ENCODE measurements at regions not wholly inside any gene's neighbourhood (a gene's known extent, or its start where the extent isn't known, plus 50 kb on each side); places are given as distances from the start of the nearest gene placed in this dataset.
A peak's percentile ranks its signal among the peaks of the same experiment; 100 is the strongest.

- Histone ChIP-seq H3K4me3 (ENCODE audit: low read length in 3 of 3) (no peak overlapping the region), H3K4me1 (ENCODE audit: control insufficient read depth in 3 of 3, insufficient read depth in 3 of 3, low read length in 3 of 3) (peaks cover 0 to 4% (median 3%) of the 10 kb centered on the region in 3 donors), H3K9me3 (ENCODE audit: control insufficient read depth in 3 of 3, low read length in 3 of 3) (no peaks in the 10 kb centered on the region), H3K27ac (ENCODE audit: low read depth, low read length) (no peak overlapping the region), H3K9ac (ENCODE audit: low read depth in 1 of 3, low read length in 3 of 3) (no peak overlapping the region), H3K36me3 (ENCODE audit: control insufficient read depth in 3 of 3, insufficient read depth in 3 of 3, low read length in 3 of 3) (no peaks in the 10 kb centered on the region), H3K27me3 (ENCODE audit: control insufficient read depth in 3 of 3, insufficient read depth in 3 of 3, low read length in 3 of 3) (no peaks in the 10 kb centered on the region)
Observed at GRCh38 chr3:159818997-159819500, 169.6 kb upstream of the IL12A start.

- H3K27ac ChIP-seq (ENCODE audit: low read depth, low read length) = no peak overlapping the region
- no peaks in the 10 kb centered on the region for H3K9me3 ChIP-seq (ENCODE audit: control insufficient read depth in 3 of 3, low read length in 3 of 3)
- no peak overlapping the region for H3K4me3 ChIP-seq (ENCODE audit: low read length in 3 of 3)
- H3K4me1 ChIP-seq (ENCODE audit: control insufficient read depth in 3 of 3, insufficient read depth in 3 of 3, low read length in 3 of 3) = peaks cover 0 to 7% (median 3%) of the 10 kb centered on the region in 3 donors
- no peaks in the 10 kb centered on the region for H3K36me3 ChIP-seq (ENCODE audit: control insufficient read depth in 3 of 3, insufficient read depth in 3 of 3, low read length in 3 of 3)
- H3K9ac ChIP-seq (ENCODE audit: low read depth in 1 of 3, low read length in 3 of 3) = no peak overlapping the region
- H3K27me3 ChIP-seq (ENCODE audit: control insufficient read depth in 3 of 3, insufficient read depth in 3 of 3, low read length in 3 of 3) = no peaks in the 10 kb centered on the region
Observed at GRCh38 chr3:159819676-159820075, 169.0 kb upstream of the IL12A start.

- no peaks in the 10 kb centered on the region for H3K36me3 ChIP-seq (ENCODE audit: control insufficient read depth in 3 of 3, insufficient read depth in 3 of 3, low read length in 3 of 3)
- H3K9me3 ChIP-seq (ENCODE audit: control insufficient read depth in 3 of 3, low read length in 3 of 3) = no peaks in the 10 kb centered on the region
- peaks cover 0 to 10% (median 3%) of the 10 kb centered on the region in 3 donors for H3K4me1 ChIP-seq (ENCODE audit: control insufficient read depth in 3 of 3, insufficient read depth in 3 of 3, low read length in 3 of 3)
- no peaks in the 10 kb centered on the region for H3K27me3 ChIP-seq (ENCODE audit: control insufficient read depth in 3 of 3, insufficient read depth in 3 of 3, low read length in 3 of 3)
- no peak overlapping the region for H3K27ac ChIP-seq (ENCODE audit: low read depth, low read length)
- H3K9ac ChIP-seq (ENCODE audit: low read depth in 1 of 3, low read length in 3 of 3) = no peak overlapping the region
- no peak overlapping the region for H3K4me3 ChIP-seq (ENCODE audit: low read length in 3 of 3)
Observed at GRCh38 chr3:159821110-159821509, 167.5 kb upstream of the IL12A start.

- H3K9ac ChIP-seq (ENCODE audit: low read depth in 1 of 3, low read length in 3 of 3) = no peak overlapping the region
- peaks cover 0 to 10% (median 3%) of the 10 kb centered on the region in 3 donors for H3K4me1 ChIP-seq (ENCODE audit: control insufficient read depth in 3 of 3, insufficient read depth in 3 of 3, low read length in 3 of 3)
- H3K9me3 ChIP-seq (ENCODE audit: control insufficient read depth in 3 of 3, low read length in 3 of 3) = no peaks in the 10 kb centered on the region
- H3K36me3 ChIP-seq (ENCODE audit: control insufficient read depth in 3 of 3, insufficient read depth in 3 of 3, low read length in 3 of 3) = no peaks in the 10 kb centered on the region
- no peak overlapping the region for H3K27ac ChIP-seq (ENCODE audit: low read depth, low read length)
- H3K4me3 ChIP-seq (ENCODE audit: low read length in 3 of 3) = no peak overlapping the region
- no peaks in the 10 kb centered on the region for H3K27me3 ChIP-seq (ENCODE audit: control insufficient read depth in 3 of 3, insufficient read depth in 3 of 3, low read length in 3 of 3)
Observed at GRCh38 chr3:159821736-159822135, 166.9 kb upstream of the IL12A start.

- Histone ChIP-seq H3K4me3 (ENCODE audit: low read length in 3 of 3) (no peak overlapping the region), H3K27me3 (ENCODE audit: control insufficient read depth in 3 of 3, insufficient read depth in 3 of 3, low read length in 3 of 3) (no peaks in the 10 kb centered on the region), H3K9ac (ENCODE audit: low read depth in 1 of 3, low read length in 3 of 3) (no peak overlapping the region), H3K4me1 (ENCODE audit: control insufficient read depth in 3 of 3, insufficient read depth in 3 of 3, low read length in 3 of 3) (peaks cover 3 to 10% (median 3%) of the 10 kb centered on the region in 3 donors), H3K9me3 (ENCODE audit: control insufficient read depth in 3 of 3, low read length in 3 of 3) (no peaks in the 10 kb centered on the region), H3K36me3 (ENCODE audit: control insufficient read depth in 3 of 3, insufficient read depth in 3 of 3, low read length in 3 of 3) (no peaks in the 10 kb centered on the region), H3K27ac (ENCODE audit: low read depth, low read length) (peak overlapping the region; percentile 59)
Observed at GRCh38 chr3:159823780-159824179, 164.9 kb upstream of the IL12A start.

- no peak overlapping the region for H3K9ac ChIP-seq (ENCODE audit: low read depth in 1 of 3, low read length in 3 of 3)
- H3K27ac ChIP-seq (ENCODE audit: low read depth, low read length) = peak overlapping the region; percentile 59
Observed at GRCh38 chr3:159824333-159824732, 164.3 kb upstream of the IL12A start.

GRCh38 chr3:159825216-159825854 lies 163.3 kb upstream of the IL12A start:
- no peaks in the 10 kb centered on the region for H3K36me3 ChIP-seq (ENCODE audit: control insufficient read depth in 3 of 3, insufficient read depth in 3 of 3, low read length in 3 of 3)
- H3K9me3 ChIP-seq (ENCODE audit: control insufficient read depth in 3 of 3, low read length in 3 of 3) = no peaks in the 10 kb centered on the region
- H3K27ac ChIP-seq (ENCODE audit: low read depth, low read length) = no peak overlapping the region
- peaks cover 11 to 18% (median 17%) of the 10 kb centered on the region in 3 donors for H3K4me1 ChIP-seq (ENCODE audit: control insufficient read depth in 3 of 3, insufficient read depth in 3 of 3, low read length in 3 of 3)
- no peaks in the 10 kb centered on the region for H3K27me3 ChIP-seq (ENCODE audit: control insufficient read depth in 3 of 3, insufficient read depth in 3 of 3, low read length in 3 of 3)
- H3K4me3 ChIP-seq (ENCODE audit: low read length in 3 of 3) = no peak overlapping the region
- no peak overlapping the region for H3K9ac ChIP-seq (ENCODE audit: low read depth in 1 of 3, low read length in 3 of 3)

More at GRCh38 chr3:159824333-159824732, 164.3 kb upstream of the IL12A start:
- Histone ChIP-seq H3K4me3 (ENCODE audit: low read length in 3 of 3) (no peak overlapping the region), H3K9me3 (ENCODE audit: control insufficient read depth in 3 of 3, low read length in 3 of 3) (no peaks in the 10 kb centered on the region), H3K36me3 (ENCODE audit: control insufficient read depth in 3 of 3, insufficient read depth in 3 of 3, low read length in 3 of 3) (no peaks in the 10 kb centered on the region), H3K4me1 (ENCODE audit: control insufficient read depth in 3 of 3, insufficient read depth in 3 of 3, low read length in 3 of 3) (peaks cover 5 to 10% (median 9%) of the 10 kb centered on the region in 3 donors), H3K27me3 (ENCODE audit: control insufficient read depth in 3 of 3, insufficient read depth in 3 of 3, low read length in 3 of 3) (no peaks in the 10 kb centered on the region)

- peak overlapping the region; percentile 42 to 52 (median 52) for H3K9ac ChIP-seq (ENCODE audit: low read depth in 1 of 3, low read length in 3 of 3)
- no peaks in the 10 kb centered on the region for H3K36me3 ChIP-seq (ENCODE audit: control insufficient read depth in 3 of 3, insufficient read depth in 3 of 3, low read length in 3 of 3)
Observed at GRCh38 chr3:159828542-159828943, 160.1 kb upstream of the IL12A start.

GRCh38 chr3:159829056-159829455 lies 159.6 kb upstream of the IL12A start:
- H3K4me3 ChIP-seq (ENCODE audit: low read length in 3 of 3) = peak overlapping the region; percentile 13 to 48 (median 26)
- peak overlapping the region in 2 of 3 donors; percentile 42 to 52 for H3K9ac ChIP-seq (ENCODE audit: low read depth in 1 of 3, low read length in 3 of 3)
- H3K27ac ChIP-seq (ENCODE audit: low read depth, low read length) = peak overlapping the region; percentile 78
- H3K9me3 ChIP-seq (ENCODE audit: control insufficient read depth in 3 of 3, low read length in 3 of 3) = no peaks in the 10 kb centered on the region
- H3K4me1 ChIP-seq (ENCODE audit: control insufficient read depth in 3 of 3, insufficient read depth in 3 of 3, low read length in 3 of 3) = peaks cover 18 to 24% (median 23%) of the 10 kb centered on the region in 3 donors
- H3K36me3 ChIP-seq (ENCODE audit: control insufficient read depth in 3 of 3, insufficient read depth in 3 of 3, low read length in 3 of 3) = no peaks in the 10 kb centered on the region
- H3K27me3 ChIP-seq (ENCODE audit: control insufficient read depth in 3 of 3, insufficient read depth in 3 of 3, low read length in 3 of 3) = no peaks in the 10 kb centered on the region

More at GRCh38 chr3:159828542-159828943, 160.1 kb upstream of the IL12A start:
- peaks cover 18 to 25% (median 24%) of the 10 kb centered on the region in 3 donors for H3K4me1 ChIP-seq (ENCODE audit: control insufficient read depth in 3 of 3, insufficient read depth in 3 of 3, low read length in 3 of 3)
- H3K27me3 ChIP-seq (ENCODE audit: control insufficient read depth in 3 of 3, insufficient read depth in 3 of 3, low read length in 3 of 3) = no peaks in the 10 kb centered on the region
- peak overlapping the region; percentile 78 for H3K27ac ChIP-seq (ENCODE audit: low read depth, low read length)
- H3K4me3 ChIP-seq (ENCODE audit: low read length in 3 of 3) = peak overlapping the region; percentile 13 to 48 (median 22)
- no peaks in the 10 kb centered on the region for H3K9me3 ChIP-seq (ENCODE audit: control insufficient read depth in 3 of 3, low read length in 3 of 3)

GRCh38 chr3:159829539-159830227 lies 159.0 kb upstream of the IL12A start:
- H3K4me3 ChIP-seq (ENCODE audit: low read length in 3 of 3) = peak overlapping the region in 2 of 3 donors; percentile 8 to 26
- peak overlapping the region in 2 of 3 donors; percentile 42 to 52 for H3K9ac ChIP-seq (ENCODE audit: low read depth in 1 of 3, low read length in 3 of 3)

More at GRCh38 chr3:159829539-159830227, 159.0 kb upstream of the IL12A start:
- Histone ChIP-seq H3K27me3 (ENCODE audit: control insufficient read depth in 3 of 3, insufficient read depth in 3 of 3, low read length in 3 of 3) (no peaks in the 10 kb centered on the region), H3K36me3 (ENCODE audit: control insufficient read depth in 3 of 3, insufficient read depth in 3 of 3, low read length in 3 of 3) (no peaks in the 10 kb centered on the region), H3K4me1 (ENCODE audit: control insufficient read depth in 3 of 3, insufficient read depth in 3 of 3, low read length in 3 of 3) (peaks cover 15 to 24% (median 18%) of the 10 kb centered on the region in 3 donors), H3K9me3 (ENCODE audit: control insufficient read depth in 3 of 3, low read length in 3 of 3) (no peaks in the 10 kb centered on the region), H3K27ac (ENCODE audit: low read depth, low read length) (peak overlapping the region; percentile 78)
